OCI-LY3 (cell line): ENCODE measurements at regions not wholly inside any gene's neighbourhood (a gene's known extent, or its start where the extent isn't known, plus 50 kb on each side); places are given as distances from the start of the nearest gene placed in this dataset.

Experiments used
- EZH2phosphoT487 ChIP-seq: fragments of 200-600 bp; shearing (Covaris generic); IDR thresholded peaks from 2 replicates; pipeline ENCODE4 v1.6.1; 2018; ENCODE audit warnings: antibody characterized with exemption, mixed run types, low read depth
- TF ChIP-seq, protein P1 (sequence below): fragments of 200-600, 300-600 bp; sonication (generic); IDR thresholded peaks from 2 replicates; pipeline ENCODE4 v1.5.1; 2014; ENCODE audit warnings: antibody characterized with exemption, low read length, low read depth

DNA sequence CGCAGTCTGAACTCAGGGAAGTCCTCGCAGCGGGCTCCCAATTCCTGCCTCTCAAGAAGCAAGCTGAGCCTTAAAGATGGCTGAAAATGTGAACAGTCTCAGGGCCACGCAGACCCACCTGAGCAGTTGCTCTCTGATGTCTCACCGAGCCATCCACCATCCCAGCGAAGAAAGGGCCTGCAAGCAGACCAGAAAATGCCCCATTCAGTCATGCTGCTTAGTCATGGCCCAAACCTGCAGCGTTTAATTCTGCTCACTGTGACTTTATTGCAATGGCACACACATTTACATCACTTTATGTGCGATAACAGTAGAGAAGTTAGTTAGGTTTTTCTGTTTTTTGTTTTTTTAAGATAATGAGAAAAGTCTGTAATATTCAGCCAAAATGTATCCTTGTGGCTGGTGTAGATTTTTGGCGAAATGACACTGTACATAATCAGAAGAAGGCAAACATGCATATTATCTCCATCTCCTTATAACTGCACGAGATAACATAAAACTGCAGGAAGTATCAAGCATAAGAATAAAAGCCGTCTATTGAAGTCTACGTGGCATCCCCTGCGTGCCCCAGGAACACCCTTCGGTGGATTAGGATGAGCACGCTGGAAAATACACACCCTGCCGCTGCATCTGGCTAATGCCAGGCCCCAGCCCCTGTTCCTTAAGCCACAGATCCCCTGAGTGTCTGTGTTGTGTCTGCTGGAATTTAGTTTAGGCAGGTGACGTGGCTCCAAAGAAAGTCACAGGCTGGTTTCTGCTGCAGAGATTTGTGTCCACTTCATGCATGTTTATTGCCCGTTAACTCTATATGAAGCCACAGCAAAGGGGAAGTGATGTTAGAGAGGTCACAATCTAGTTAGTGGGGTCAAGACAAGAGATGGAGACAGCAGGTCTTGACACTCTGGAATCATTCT is 119.8 kb upstream of the IRF2BP2 start:
- TF ChIP-seq, protein P1, sequence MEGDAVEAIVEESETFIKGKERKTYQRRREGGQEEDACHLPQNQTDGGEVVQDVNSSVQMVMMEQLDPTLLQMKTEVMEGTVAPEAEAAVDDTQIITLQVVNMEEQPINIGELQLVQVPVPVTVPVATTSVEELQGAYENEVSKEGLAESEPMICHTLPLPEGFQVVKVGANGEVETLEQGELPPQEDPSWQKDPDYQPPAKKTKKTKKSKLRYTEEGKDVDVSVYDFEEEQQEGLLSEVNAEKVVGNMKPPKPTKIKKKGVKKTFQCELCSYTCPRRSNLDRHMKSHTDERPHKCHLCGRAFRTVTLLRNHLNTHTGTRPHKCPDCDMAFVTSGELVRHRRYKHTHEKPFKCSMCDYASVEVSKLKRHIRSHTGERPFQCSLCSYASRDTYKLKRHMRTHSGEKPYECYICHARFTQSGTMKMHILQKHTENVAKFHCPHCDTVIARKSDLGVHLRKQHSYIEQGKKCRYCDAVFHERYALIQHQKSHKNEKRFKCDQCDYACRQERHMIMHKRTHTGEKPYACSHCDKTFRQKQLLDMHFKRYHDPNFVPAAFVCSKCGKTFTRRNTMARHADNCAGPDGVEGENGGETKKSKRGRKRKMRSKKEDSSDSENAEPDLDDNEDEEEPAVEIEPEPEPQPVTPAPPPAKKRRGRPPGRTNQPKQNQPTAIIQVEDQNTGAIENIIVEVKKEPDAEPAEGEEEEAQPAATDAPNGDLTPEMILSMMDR: no peak
- no peak for TF ChIP-seq EZH2phosphoT487
